NT2/D1 (cell line): ENCODE measurements at regions not wholly inside any gene's neighbourhood (a gene's known extent, or its start where the extent isn't known, plus 50 kb on each side); places are given as distances from the start of the nearest gene placed in this dataset.

Source experiments
- YY1 ChIP-seq: IDR thresholded peaks from 2 replicates; pipeline ENCODE4 v1.6.1; 2011; ENCODE audit not compliant: insufficient read length, insufficient read depth
- ZNF274 ChIP-seq: IDR thresholded peaks from 2 replicates; pipeline ENCODE4 v1.6.1; 2011; ENCODE audit warnings: mild to moderate bottlenecking, low read depth, low read length

DNA sequence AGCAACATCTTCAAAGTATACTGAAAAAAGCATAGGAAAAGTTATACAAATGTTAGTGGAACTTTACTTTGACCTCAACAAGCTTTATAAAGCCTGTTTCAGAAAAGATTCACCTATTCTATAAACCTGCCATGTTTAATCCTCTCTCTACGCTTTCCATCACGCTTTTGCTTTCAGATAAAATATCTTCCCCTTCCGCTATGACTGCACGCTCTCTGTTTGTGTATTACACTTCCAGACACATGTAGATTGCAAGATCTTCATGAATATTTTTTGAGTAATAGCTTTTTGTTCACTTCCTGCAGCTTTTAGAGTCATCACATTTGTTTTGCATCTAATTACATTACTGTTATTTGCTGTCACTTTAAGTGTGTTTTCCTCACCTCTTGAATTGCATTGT, 271.4 kb downstream of the RASSF9 start:
- TF ChIP-seq YY1 (no peak), ZNF274 (no peak)
